HG03175 (cell line): ENCODE measurements at regions not wholly inside any gene's neighbourhood (a gene's known extent, or its start where the extent isn't known, plus 50 kb on each side); places are given as distances from the start of the nearest gene placed in this dataset.
"Not testable (repeated sequence)": the region's sequence is repeated elsewhere in the genome, so short reads cannot be mapped to it uniquely, and the experiment has no call there.

Source experiments
- ATAC-seq: cut with Tn5 transposase; IDR thresholded peaks from one replicate; pipeline ENCODE4 v1.9.1; 2021; ENCODE audit warnings: mild to moderate bottlenecking, moderate library complexity; ENCODE audit not compliant: unreplicated experiment

DNA sequence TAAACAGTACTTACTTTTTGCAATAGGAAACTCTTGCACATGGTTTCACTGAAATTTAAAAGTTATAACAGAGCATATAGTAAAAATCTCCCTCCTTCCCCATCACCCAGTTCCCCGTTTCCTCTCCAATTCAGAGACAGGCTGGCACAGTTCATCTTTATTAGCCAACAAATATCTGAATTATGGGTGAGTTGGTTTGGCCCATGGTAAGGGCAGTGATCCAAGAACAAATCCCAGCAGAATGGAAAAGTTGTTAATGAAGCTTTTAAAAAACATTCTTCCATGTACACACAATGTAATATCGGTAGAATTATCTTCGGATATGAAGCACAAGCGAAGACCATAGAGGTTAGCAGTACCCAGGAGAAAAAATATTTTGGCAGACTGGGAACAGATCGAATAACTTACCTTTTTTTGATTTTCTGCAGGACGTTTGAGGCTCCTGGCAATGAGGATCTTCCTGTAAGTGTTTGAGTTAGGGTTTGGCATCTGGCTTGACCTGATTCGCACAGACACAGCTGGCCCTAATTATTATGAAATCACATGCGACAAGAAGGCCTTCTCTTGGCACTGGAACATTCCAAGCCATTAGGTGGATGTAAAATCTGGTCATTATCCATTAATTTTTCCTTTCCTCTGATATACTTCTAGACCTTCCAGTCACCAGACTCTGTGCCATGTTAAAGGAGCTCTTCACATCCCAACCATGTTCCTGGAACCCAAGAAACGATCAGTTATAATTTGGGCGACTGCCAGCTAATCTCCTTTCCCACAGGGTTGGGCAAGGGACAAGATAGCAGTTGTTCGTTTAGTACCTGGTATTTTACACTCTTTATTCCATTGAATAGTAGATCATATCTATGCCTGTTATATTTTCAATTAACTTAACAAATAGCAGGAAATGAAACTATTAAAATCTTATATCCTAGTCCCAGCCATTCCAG, 139.4 kb upstream of the TSC22D1 start:
- no peak for ATAC-seq

GRCh38 chr13:44713788-44714469, 137.8 kb upstream of the TSC22D1 start:
- no peak for ATAC-seq

DNA sequence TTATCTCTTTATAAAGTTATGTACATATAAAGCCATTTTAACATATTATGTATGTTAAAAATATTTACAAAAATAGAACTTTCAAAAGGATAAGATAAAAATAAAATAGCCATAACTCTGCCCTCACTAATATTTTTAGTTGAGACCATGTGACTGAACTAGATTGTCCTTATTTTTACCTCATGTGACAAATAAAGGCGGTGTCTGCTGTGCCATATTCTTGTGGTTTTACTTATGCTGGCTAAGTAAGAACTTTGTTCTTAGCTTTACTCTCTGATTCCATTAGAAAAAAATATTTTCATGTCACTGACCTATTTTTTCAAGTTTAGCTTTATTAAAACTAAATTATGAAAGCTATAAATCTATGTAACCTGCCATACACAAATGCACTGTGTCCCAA, 135.6 kb upstream of the TSC22D1 start:
- no peak for ATAC-seq

- no peak for ATAC-seq
These were observed 134.4 kb upstream of the TSC22D1 start for GRCh38 chr13:44710576-44710975.

- not testable (repeated sequence) for ATAC-seq
These were observed 128.7 kb upstream of the TSC22D1 start for GRCh38 chr13:44704811-44705210.

GRCh38 chr13:44703371-44703770, 127.2 kb upstream of the TSC22D1 start:
- ATAC-seq, result no peak

- ATAC-seq, result no peak
These were observed 121.9 kb upstream of the TSC22D1 start for GRCh38 chr13:44698066-44698465.

GRCh38 chr13:44697058-44697457, 120.9 kb upstream of the TSC22D1 start:
- ATAC-seq, result no peak

DNA sequence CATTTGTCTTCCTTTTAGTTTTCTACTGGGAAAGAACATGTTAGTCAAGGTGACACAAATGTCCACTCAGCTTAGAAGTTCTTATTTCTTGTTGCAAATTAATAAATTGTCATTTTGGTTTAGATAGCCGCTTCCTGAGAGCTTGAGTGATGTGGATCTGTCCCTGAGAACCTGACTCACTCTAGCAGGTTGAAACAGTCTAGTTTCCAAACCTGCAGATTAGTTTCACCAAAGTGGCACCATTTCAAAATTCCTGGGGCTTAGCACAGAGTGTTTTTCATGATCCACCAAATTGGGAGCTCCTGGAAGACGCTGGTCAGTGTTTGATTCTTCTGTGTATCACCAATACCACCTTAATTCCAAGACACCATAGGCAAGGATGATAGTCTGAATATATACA, 119.4 kb upstream of the TSC22D1 start:
- ATAC-seq, result no peak

DNA sequence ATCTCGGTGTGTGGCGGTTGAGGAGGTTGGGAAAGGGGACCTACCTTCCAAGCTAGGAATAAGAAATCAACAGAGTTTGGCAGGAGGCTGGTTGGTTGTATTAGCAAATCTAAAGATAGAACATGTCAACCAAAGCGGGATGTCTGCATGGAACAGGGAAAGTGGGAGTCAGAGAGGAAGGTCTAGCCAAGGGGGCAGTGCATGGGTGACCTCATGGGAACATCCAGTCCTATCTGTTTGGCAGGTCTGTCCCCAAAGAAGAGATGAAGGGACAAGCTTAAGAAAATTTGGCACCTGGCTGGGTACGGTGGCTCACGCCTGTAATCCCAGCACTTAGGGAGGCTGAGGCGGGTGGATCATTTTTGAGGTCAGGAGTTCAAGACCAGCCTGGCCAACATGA, 118.7 kb upstream of the TSC22D1 start:
- no peak for ATAC-seq

DNA sequence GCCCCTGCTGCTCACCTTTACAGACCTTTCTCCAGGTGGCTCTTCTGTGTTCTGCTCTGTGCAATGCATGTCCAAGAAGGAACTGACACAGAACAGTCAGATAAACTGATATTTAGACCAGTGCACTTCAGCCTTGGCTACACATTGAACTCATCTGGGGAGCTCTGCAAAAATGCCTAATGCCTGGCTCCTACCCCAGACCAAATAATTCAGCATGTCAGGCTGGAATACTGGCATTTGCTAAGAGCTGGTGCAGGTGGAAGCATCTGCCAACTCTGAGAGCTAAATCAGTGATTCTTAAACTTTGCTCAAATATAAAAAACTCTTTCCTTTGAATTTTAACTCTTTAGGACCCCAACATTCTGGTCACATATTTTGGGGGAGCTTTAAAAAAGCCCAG, 118.2 kb upstream of the TSC22D1 start:
- ATAC-seq, result no peak

DNA sequence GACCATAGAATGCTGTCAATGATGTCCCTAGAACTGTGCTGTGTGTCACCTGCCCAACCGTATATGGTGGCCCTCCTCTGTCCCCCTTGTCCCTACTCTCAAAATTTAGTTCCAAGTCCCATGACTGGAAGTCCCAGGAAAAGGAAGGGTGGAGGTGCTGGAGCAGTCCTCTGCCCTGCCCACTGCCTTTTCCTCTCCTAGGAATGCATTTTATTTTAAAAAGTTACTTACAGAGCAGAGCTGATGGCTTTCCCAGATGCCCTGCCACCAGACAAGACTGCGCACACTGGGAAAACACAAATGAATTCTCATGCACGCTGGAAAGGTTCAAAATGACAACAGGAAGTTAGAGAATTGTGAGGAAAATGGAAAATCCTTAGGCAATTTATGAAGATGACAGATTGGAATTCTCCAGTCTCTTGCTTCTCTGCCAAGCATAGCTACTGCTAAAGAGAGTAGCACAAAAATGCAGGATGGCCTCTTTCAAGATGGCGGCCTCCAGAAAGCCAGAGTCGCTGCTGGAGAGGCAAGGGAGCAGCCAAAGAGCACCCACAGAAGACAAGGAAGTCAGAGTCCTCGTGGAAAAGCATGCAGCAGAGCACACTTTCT, 117.1 kb upstream of the TSC22D1 start:
- no peak for ATAC-seq

- no peak for ATAC-seq
These were observed 116.1 kb upstream of the TSC22D1 start for GRCh38 chr13:44692173-44692713.

DNA sequence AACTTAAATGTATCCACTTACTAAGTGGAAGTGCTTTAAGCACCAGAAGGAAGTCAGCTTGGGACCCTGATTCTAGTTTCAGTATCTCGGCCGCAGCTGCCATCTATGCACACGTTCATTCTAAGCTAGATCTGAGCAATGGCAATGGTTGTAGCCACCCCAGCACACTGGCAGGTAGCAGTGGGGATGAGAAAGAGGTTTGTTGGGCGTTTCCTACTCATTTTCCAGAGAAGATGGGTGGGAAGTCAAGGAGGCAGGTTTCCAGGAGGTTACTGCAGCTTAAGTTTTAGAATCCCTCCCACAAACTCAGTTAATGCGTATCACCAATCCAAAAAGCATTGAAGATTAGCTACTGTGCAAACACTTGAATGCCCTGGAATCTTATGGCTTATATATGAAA, 114.2 kb upstream of the TSC22D1 start:
- no peak for ATAC-seq

- no peak for ATAC-seq
These were observed 112.5 kb upstream of the TSC22D1 start for GRCh38 chr13:44688652-44689051.

GRCh38 chr13:44686531-44686934, 110.4 kb upstream of the TSC22D1 start:
- ATAC-seq, result no peak

DNA sequence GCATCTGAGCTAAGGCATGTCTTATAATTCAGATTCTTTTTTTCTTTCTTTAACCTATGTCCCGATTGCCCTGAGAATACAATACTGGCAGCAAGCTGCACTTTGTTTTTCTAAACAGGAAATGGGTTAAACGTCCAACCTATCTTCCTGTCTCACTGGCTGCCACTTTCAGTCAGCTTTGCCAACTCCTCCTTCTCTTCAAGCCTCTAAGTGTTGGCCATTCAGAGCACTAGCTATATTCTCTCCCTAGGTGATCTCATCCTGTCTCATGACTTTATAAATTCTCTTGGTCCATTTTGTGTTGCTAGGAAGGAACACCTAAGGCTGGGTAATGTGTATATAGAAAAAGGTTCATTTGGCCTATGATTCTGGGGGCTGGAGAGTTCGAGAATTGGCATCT, 109.5 kb upstream of the TSC22D1 start:
- no peak for ATAC-seq

- not testable (repeated sequence) for ATAC-seq
These were observed 106.3 kb upstream of the TSC22D1 start for GRCh38 chr13:44682416-44682815.

DNA sequence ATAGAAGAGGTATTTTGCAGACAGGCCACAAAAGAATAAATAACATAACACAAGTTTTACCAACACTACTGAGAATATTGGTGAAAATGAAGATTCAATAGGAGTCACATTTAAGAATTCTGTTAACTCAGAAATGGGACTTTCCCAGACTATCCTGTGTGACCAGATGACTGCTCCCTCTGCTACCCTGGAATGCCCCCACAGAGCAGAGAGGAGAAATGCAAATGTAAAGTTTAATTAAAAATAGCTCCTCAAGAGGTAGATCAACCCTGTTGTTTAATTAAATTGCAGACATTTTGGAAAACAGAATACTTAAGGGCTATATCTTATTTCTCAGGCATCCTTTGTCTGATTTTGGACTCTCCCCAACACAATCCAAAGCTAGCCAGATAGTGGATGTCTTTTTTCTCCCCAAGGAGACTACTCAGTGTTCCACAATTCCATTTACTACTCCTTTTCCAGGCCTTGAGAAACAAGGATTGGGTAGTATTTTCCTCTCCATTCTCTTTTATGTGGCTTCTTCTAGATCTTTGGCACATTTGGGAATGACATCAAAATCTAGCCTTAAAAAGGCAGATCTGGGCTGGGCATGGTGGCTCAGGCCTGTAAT, 104.7 kb upstream of the TSC22D1 start:
- no peak for ATAC-seq

DNA sequence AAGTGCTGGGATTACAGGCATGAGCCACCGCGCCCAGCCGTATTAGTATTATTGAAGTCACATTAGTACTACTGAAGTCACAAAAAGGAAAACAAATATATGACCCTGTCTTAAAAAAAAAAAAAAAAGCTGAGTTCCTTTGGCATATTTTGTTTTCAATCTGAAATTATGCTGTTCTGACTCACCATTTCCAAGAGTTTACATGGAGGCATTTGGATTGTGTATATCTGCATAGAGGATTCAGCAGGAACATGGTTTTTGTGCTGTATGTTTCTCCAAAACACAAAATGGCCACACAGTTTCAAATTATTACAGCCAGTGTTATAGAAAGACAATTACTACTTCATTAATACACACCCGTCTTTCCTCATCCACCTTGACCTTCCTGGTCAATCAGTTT, 103.5 kb upstream of the TSC22D1 start:
- ATAC-seq, result no peak

DNA sequence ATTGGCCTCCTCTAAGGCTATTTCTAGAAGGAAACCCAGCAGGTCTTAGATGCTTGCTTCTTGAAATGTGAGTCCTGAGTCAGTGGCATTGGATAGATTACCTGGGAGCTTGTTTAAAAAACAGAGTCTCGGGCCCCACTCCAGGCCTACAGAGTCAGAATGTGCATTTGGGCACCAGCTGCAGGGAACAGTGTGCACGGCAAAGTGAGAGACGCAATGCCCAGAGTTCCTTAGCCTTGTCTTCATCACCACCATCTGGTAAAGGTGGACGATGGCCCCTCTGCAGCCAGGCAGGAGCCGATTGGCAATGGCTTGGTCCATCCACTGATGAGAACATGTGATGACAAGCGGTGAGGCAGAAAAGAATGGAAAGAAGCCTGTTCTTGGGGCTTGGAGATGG, 102.1 kb upstream of the TSC22D1 start:
- ATAC-seq, result no peak
